ENCODE measurements at regions not wholly inside any gene's neighbourhood (a gene's known extent, or its start where the extent isn't known, plus 50 kb on each side); places are given as distances from the start of the nearest gene placed in this dataset.

DNA sequence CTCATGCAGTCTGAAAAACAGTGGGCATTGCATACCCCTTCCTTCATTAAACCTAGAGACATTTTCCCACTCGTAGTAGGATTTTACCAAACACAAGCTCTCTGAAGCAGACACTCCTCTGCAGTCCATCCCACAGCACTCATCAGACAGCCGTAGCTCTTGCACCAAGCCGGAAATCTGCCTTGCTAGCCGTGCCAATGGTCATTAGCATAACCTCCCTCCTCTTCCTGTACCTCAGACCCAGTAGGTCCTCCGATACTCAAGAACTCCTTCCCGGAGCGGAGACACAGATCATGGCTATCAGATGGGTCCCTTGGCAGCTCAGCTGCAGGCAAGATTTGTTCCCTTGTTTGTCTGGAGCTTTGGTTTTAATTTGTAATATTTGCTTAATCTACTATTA, 483.1 kb upstream of the PSMD7 start:
- DNase-seq: no peak

DNA sequence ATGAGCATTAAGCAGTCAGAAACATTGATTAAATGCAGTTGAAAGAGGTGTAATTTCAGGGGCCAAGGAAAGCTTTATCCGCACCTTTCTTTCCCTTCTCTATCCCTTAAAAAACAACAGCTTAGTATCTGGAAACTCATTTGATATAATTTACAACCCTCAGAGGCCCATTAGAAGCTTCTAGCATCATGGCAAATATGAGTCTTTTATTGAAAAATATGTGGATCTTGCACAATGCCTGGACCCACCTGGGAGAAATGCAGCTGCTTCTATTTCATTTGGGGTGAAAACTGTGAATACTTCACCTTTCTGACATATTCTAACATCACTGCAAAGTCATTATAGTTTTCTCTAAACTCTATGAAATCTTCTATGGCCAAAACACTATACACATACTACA, 492.2 kb upstream of the PSMD7 start:
- no peak for DNase-seq

- DNase-seq: peak; percentile 83
These were observed 498.1 kb upstream of the PSMD7 start for GRCh38 chr16:73798471-73798870.

- peak; percentile 8 for DNase-seq
These were observed 499.5 kb upstream of the PSMD7 start for GRCh38 chr16:73797115-73797514.

- peak; percentile 43 for DNase-seq
These were observed 500.4 kb upstream of the PSMD7 start for GRCh38 chr16:73796241-73796640.

DNA sequence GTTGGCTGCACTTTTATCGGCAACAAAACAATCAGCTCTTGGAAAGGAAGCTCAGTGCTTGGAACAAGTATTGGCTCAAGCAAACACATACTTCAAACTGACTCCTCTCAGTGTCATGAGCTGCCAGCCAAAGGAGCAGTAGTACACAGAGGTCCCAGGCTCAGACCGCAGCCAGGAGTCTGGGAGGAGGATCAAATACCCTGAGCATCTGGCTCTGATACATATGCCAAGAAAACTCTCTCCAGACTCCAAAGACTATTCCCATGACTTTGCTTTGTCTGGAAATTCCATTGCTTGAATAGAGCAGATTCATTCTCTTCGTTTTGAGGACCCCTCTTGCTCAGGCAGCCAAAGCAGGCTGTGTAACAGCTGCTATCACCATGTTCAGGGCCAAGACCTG, 501.6 kb upstream of the PSMD7 start:
- DNase-seq: peak; percentile 93

- DNase-seq: no peak
These were observed 502.7 kb upstream of the PSMD7 start for GRCh38 chr16:73793871-73794437.

DNA sequence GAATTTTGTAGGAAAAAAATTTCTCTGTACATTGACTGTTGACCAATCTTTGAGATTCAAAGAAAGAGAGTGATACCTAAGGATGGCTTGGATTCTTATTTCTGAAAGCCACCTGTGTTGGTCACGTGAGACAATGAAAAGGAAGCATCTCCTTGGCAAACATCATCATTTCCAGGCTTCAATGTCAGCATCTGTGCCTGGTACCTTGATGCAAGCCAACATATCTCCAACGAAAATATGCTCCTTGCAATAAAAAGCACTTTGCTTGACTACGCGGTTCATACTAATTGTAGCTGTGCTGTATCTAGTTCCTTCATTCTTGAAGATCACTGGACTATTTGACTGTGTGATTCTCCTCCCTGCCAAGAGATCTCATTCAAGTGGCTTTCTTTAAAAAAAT, 503.4 kb upstream of the PSMD7 start:
- no peak for DNase-seq

DNA sequence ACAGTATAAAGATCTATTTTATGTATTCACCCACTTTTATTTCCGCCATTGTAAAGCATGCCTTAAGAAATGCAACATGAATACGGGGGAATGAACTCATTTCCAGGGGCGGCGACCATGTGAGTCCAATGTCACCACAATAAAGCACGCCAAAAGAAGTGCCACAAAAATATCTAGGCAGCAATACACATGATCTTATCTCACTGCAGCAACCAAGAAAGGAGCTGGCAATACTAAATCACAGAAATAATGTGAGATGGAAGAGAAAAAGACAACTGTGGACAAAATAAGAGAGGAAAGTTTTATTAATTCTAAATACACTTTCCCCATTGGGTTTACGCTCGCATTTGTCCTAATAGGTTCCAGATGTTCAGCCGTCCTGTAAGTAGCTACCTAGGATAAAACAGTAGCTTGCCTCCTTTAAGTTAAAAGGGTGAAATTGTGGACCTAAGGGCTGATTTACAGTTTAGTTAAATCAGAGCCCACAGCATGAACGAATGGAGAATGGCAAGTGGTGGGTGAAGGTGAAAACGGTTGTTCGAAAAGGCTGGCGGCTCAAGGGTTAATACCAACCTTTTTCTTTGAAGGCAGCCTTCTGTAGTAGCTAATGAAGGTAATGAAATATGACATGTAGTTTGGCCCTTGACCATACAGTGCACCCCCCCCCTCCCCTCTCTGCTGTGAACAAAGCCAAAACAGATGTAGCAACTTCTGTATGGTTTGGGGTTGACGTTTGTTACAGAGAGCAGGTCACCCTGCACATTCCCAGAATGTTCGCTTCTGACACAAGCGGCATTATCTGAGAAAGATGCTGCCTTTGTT, 504.2 kb upstream of the PSMD7 start:
- peak; percentile 50 for DNase-seq

GRCh38 chr16:73781297-73781696, 515.3 kb upstream of the PSMD7 start:
- no peak for DNase-seq

- no peak for DNase-seq
These were observed 517.7 kb upstream of the PSMD7 start for GRCh38 chr16:73778887-73779286.

- peak; percentile 10 for DNase-seq
These were observed 520.7 kb upstream of the PSMD7 start for GRCh38 chr16:73775841-73776388.

- no peak for DNase-seq
These were observed 525.2 kb upstream of the PSMD7 start for GRCh38 chr16:73771196-73772064.

DNA sequence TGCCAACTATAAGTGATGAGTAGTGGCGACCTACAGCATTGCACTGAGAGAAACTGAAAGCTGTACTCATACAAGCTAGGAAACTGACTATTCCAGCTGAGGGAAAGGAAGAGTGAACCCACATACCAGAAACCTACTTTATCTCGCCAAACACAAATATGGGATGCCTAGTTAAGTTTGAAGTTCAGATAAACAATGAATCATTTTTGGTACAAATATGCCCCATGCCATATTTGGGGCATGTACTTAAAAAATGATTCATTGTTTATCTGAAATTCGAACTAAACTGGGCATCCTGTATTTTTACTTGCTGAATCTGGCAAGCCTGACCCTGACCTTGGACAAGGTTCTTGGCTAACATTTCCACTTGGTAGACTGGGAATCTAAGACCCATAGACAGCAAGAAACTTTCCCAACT, 527.8 kb upstream of the PSMD7 start:
- no peak for DNase-seq

DNA sequence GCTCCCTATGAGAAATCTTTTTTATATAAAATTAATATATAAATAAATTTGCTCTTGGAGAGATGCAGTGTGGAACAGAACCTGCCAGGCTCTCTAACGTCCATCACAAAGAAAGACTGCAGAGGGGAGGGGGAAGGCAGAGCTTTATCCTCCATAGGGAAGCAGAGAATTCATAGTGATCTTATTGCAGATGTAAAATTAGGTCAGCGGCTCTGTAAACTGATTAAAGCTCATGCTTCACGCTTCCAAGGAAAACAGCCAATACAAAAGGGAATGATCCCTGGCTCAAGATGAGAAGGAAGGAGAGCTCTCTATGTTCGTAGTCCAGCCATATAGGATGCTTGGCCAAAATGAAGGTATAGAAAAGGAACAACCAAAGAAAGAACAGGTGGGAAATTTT, 532.3 kb upstream of the PSMD7 start:
- DNase-seq: peak; percentile 59

- DNase-seq: no peak
These were observed 540.1 kb upstream of the PSMD7 start for GRCh38 chr16:73756289-73757178.

GRCh38 chr16:73753931-73754330, 542.7 kb upstream of the PSMD7 start:
- DNase-seq: no peak

GRCh38 chr16:73750639-73751038, 546.0 kb upstream of the PSMD7 start:
- DNase-seq: no peak

GRCh38 chr16:73747328-73747727, 549.3 kb upstream of the PSMD7 start:
- DNase-seq: no peak

DNA sequence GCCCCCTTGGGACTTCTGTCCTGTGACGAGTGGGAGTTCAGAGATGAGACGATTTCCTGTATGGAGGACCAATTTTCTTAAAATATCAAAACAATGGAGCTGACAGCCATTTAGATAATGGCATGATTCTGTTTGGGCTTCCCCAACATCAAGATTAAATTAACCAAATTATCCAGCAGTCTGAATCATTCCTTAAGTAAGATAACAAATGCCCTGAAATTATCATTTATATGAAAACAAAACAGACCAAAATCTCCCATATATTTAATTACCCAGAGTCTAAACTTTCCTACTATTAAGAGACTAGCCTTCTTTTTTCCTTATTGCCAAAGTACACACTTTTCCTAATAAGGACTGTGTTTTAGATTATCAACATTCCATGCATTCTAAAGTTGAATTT, 550.1 kb upstream of the PSMD7 start:
- DNase-seq: no peak

DNA sequence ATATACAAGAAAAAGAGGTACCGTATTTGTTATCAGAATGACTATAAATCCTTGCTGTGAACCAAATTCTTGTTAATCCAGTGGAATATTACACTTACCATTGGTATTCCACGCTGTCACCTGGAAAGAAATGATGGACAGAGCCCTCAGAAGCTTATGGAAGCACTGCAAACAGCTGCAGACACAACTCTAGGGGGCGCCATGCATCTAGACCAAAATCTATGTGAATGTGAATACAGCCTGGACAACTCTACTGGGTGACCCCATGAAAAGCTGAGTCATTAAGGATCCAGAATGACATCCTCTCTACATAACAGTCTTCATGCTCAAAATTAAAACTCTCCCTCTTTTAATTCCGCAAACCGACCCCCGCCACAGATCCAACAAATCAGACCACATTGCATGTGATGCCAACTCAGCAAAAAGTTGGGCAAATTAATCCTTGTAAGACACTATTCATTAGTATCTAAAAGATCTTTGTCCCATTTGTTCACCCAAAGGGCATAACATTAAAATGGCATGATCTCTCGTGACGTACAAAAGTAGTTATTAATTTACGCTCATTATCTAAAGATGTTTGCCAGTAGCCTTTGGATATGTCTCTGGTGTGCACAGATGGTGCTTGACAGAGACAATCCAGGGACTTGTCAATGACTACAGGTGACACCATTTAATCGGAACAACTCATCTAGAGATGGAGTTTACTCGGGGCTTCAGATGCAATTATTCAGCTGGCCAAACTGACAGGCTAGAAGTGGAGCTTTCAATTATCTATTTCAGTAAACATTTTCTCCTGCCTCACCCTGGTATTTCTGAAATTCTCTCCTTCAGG, 552.7 kb upstream of the PSMD7 start:
- DNase-seq: no peak

Data from tongue (tissue), 1 donor.